Central memory CD4-positive, alpha-beta T cell (primary cell): ENCODE measurements at regions not wholly inside any gene's neighbourhood (a gene's known extent, or its start where the extent isn't known, plus 50 kb on each side); places are given as distances from the start of the nearest gene placed in this dataset.
"Not testable (repeated sequence)": the region's sequence is repeated elsewhere in the genome, so short reads cannot be mapped to it uniquely, and the experiment has no call there.

Source experiments
- DNase-seq: peaks from one replicate; pipeline ENCODE4 v3.0.0; 2022

- no peak for DNase-seq
Measured at GRCh38 chr1:82799261-82799660, 998.5 kb downstream of the ADGRL2 start.

- DNase-seq, result no peak
Measured at GRCh38 chr1:82795508-82796149, 994.9 kb downstream of the ADGRL2 start.

GRCh38 chr1:82792151-82792550 is 991.4 kb downstream of the ADGRL2 start:
- DNase-seq, result no peak

GRCh38 chr1:82790556-82790955 is 989.8 kb downstream of the ADGRL2 start:
- DNase-seq, result no peak

GRCh38 chr1:82788660-82789059 is 987.9 kb downstream of the ADGRL2 start:
- DNase-seq, result no peak

GRCh38 chr1:82788038-82788437 is 987.3 kb downstream of the ADGRL2 start:
- DNase-seq, result no peak

GRCh38 chr1:82786883-82787282 is 986.1 kb downstream of the ADGRL2 start:
- no peak for DNase-seq

GRCh38 chr1:82785268-82785790 is 984.6 kb downstream of the ADGRL2 start:
- DNase-seq, result no peak

GRCh38 chr1:82783044-82783443 is 982.3 kb downstream of the ADGRL2 start:
- no peak for DNase-seq

GRCh38 chr1:82782599-82782998 is 981.9 kb downstream of the ADGRL2 start:
- DNase-seq, result no peak

- no peak for DNase-seq
Measured at GRCh38 chr1:82778612-82779011, 977.9 kb downstream of the ADGRL2 start.

GRCh38 chr1:82777240-82777639 is 976.5 kb downstream of the ADGRL2 start:
- peak; percentile 2 for DNase-seq

GRCh38 chr1:82776730-82777129 is 976.0 kb downstream of the ADGRL2 start:
- not testable (repeated sequence) for DNase-seq

GRCh38 chr1:82775406-82776000 is 974.8 kb downstream of the ADGRL2 start:
- DNase-seq, result no peak

- no peak for DNase-seq
Measured at GRCh38 chr1:82762829-82763532, 962.2 kb downstream of the ADGRL2 start.

GRCh38 chr1:82759035-82759434 is 958.3 kb downstream of the ADGRL2 start:
- no peak for DNase-seq

- DNase-seq, result no peak
Measured at GRCh38 chr1:82755671-82756070, 954.9 kb downstream of the ADGRL2 start.

- DNase-seq, result no peak
Measured at GRCh38 chr1:82755191-82755590, 954.5 kb downstream of the ADGRL2 start.

GRCh38 chr1:82752046-82752445 is 951.3 kb downstream of the ADGRL2 start:
- no peak for DNase-seq

- DNase-seq, result no peak
Measured at GRCh38 chr1:82733645-82734044, 932.9 kb downstream of the ADGRL2 start.

- no peak for DNase-seq
Measured at GRCh38 chr1:82731216-82731615, 930.5 kb downstream of the ADGRL2 start.

- DNase-seq, result no peak
Measured at GRCh38 chr1:82728206-82728605, 927.5 kb downstream of the ADGRL2 start.

GRCh38 chr1:82724246-82724645 is 923.5 kb downstream of the ADGRL2 start:
- DNase-seq, result no peak

- DNase-seq, result no peak
Measured at GRCh38 chr1:82722608-82723007, 921.9 kb downstream of the ADGRL2 start.
